A549 (cell line): ENCODE measurements at regions not wholly inside any gene's neighbourhood (a gene's known extent, or its start where the extent isn't known, plus 50 kb on each side); places are given as distances from the start of the nearest gene placed in this dataset.

Experiments used
- CBX8 ChIP-seq: fragments of 200-600 bp; sonication (generic); IDR thresholded peaks from 2 replicates; pipeline ENCODE4 v1.6.1; 2016
- RFX5 ChIP-seq: fragments of 450-650 bp; IDR thresholded peaks from 2 replicates; pipeline ENCODE4 v1.7.1; 2014; ENCODE audit warnings: antibody characterized with exemption, mild to moderate bottlenecking, moderate library complexity
- SREBF2 ChIP-seq: fragments of 450-650 bp; IDR thresholded peaks from 2 replicates; pipeline ENCODE4 v1.6.1; 2014; ENCODE audit warnings: mild to moderate bottlenecking, moderate library complexity
- TF ChIP-seq, protein P1 (sequence below): fragments of 200-600 bp; sonication (generic); IDR thresholded peaks from 2 replicates; pipeline ENCODE4 v1.6.1; 2016; ENCODE audit warnings: antibody characterized with exemption, mild to moderate bottlenecking, moderate library complexity

DNA sequence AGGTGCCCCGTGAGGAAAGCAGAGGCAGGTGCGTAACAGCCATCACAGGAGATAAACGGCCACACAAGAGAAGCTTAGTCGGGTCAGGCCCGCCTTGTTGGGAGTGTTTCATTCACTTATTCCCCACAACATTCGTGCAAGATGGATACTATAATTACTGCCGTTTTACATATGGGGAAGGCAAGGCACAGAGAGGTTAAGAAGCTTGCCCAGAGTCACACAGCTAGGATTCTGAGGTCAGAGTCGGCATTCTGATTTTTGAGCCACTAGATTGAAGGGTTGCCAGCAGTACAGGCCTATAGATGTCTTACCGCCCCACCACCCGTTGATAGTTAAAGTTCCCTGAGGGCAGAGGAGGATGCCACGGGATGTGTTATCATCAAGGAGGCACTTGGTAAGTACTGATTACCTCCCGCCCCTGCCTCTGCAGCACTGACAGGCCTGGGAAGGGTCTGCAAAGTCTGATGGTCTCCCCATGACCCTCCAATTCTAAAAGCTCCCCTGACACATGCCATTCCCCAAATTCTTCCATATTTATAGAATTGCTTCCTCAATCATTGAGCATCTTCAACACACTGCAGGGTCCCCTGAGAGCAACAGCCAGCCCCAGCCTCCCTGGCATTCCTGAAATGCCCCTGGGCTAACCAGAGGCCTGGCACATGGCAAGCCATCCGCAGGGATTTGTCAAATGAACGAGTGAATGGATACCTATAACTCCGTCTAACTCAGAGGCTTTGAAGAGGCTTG lies 74.7 kb upstream of the CLDN14 start:
- TF ChIP-seq SREBF2 (no peak), CBX8 (no peak), RFX5 (no peak)
- TF ChIP-seq, protein P1, sequence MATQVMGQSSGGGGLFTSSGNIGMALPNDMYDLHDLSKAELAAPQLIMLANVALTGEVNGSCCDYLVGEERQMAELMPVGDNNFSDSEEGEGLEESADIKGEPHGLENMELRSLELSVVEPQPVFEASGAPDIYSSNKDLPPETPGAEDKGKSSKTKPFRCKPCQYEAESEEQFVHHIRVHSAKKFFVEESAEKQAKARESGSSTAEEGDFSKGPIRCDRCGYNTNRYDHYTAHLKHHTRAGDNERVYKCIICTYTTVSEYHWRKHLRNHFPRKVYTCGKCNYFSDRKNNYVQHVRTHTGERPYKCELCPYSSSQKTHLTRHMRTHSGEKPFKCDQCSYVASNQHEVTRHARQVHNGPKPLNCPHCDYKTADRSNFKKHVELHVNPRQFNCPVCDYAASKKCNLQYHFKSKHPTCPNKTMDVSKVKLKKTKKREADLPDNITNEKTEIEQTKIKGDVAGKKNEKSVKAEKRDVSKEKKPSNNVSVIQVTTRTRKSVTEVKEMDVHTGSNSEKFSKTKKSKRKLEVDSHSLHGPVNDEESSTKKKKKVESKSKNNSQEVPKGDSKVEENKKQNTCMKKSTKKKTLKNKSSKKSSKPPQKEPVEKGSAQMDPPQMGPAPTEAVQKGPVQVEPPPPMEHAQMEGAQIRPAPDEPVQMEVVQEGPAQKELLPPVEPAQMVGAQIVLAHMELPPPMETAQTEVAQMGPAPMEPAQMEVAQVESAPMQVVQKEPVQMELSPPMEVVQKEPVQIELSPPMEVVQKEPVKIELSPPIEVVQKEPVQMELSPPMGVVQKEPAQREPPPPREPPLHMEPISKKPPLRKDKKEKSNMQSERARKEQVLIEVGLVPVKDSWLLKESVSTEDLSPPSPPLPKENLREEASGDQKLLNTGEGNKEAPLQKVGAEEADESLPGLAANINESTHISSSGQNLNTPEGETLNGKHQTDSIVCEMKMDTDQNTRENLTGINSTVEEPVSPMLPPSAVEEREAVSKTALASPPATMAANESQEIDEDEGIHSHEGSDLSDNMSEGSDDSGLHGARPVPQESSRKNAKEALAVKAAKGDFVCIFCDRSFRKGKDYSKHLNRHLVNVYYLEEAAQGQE = no peak
